Fibroblast of the conjunctiva (primary cell): ENCODE measurements at regions not wholly inside any gene's neighbourhood (a gene's known extent, or its start where the extent isn't known, plus 50 kb on each side); places are given as distances from the start of the nearest gene placed in this dataset.

Experiments
- DNase-seq: peaks from one replicate; pipeline ENCODE4 v3.0.0-alpha.2; 2010; ENCODE audit warnings: low read depth

DNA sequence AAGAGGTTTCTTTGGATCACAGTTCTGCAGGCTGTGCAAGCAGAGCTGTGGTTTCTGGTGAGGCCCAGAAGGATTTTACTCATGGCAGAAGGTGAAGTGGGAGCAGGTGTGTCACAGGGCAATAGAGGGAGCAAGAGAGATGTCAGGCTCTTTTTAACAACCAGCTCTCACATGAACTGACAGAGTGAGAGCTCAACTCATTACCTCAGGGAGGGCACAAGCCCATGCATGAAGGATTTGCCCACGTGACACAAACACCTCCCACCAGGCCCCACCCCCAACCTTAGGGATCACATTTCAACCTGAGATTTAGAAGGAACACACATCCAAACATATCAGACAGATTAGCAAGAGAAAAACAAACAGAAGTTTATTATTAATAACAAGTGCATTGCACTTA is 470.4 kb downstream of the GALC start:
- DNase-seq, result no peak

DNA sequence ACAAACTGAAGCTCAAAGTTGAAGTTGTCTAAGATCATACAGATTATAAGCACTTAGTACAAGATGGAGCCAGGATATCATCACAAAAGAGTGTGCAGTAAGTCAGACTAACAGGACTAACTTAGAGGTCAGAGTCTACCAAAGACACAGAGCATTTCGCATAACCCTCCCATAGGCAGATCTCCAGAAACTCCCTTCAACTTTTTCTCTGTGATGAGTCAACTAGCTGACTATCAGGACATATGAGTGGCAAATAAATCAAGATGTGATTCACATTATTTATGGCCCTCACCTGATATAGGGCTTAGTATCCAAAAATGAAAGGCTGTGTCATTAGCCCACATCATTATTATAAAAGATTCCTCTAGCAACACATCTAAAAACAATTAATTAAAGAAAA is 484.6 kb downstream of the GALC start:
- no peak for DNase-seq

DNA sequence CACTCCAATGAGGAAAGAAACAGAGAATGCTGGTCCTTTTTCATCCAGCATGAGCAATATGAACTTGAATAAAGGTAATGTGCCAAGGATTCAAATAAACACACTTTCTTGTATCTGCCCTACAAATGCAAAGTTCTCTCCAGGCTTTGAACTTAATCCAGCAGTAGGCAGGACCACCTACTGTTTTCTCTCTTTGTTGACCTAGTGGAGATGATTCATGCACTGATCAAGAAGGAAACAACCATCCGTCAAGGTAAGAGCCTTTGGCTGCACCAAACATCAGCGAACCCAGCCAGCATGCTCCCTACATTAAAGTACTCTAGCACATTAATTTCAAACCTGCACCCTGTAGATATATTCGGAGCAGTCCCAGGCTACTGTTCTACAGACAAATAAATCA is 489.3 kb downstream of the GALC start:
- no peak for DNase-seq

DNA sequence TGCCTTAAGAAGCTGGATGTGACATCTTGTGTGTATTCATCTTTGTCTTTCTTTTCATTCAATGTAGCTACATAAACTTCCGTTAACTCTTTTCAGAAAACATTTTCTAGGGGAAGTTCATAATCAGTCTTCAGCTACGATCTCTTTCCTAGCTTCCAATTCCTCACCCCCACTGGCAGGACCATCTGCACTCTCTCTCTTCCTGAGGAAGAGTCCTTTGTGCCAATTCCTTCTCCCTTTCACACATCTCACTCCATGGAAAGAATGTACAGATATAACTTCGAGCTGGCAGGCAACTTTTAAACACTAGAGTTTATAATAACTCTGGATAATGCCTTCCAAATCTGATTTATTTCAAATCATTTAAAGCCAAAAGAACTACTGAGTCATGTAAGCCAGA is 495.7 kb downstream of the GALC start:
- no peak for DNase-seq

DNA sequence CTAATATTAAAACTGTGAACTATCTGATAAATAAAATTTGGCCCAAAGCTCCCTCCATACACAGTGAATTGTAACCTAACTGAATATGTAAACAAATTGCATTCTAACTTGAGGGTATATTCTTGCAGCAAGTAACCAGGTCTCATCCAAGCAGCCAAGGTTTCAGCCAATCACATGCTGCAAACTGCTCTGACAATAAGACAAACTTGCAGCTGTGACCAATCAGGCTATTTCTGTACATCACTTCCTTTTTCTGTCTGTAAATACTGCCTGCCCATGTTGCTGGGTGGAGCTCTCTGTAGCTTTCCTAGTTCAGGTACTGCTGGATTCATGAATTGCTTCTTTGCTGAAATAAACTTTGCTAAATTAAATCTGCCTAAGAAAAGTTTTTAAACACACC is 499.0 kb downstream of the GALC start:
- no peak for DNase-seq

DNA sequence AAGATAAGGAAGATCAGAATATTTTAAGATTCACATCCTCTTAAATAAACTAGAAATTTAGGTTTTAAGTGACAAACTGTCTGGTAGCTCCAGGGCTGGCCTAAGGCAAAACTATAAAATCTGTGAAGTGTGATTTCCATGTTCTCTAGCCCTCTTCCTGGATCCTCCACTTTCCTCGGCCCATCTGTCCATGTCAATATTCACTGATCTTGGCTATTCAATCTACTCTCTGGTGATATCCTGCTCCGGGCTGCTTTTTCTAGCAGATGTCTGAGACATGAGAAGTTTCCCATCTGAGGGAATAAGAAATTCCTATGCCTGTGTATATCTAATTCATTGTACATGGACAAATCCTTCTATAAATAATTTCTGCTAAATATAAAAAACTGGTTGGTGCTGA is 500.4 kb downstream of the GALC start:
- no peak for DNase-seq

DNA sequence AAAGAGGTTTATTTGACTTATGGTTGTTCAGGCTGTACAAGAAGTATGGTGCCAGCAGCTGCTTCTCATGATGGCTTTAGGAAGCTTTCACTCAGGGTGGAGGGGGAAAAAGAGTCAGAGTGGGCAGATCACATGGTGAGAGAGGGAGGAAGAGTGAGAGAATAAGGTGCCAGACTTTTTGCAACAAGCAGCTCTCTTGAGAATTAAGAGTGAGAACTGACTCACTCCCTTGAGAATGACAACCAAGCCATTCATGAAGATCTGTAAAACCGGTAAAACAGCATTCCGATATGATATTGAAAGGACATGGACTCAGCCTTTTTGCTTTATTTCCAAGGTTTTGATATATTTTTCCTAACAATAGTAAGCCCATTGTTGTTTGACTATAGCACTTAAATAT is 501.2 kb downstream of the GALC start:
- DNase-seq, result no peak

DNA sequence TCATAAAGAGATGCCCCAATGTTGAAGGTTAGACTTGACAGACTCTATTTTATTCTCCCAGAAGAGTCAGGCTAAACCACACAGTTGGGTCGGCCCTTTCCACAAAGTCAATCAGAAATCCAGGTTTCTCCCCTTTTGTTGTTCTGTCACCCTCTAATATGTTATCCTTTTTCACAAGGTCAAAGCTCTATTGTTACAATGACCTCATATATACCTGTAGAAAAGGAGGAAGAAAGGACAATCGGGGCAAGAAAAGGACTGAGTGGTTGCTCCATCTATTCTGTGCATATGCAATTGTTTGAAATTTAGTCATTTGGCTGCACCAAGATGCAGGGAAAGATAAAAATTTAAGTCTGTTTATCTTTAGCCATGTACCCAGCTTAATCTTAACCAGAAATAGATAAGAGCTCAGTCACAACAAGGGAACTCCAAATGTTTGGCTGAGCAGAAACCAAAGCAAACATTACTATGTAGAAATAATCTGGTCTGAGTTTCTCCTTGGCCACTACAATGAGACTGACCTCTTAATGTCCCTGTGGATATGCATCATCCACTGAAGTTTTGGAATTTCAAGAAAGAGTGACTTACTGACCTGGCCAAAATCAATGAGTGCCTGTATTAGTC is 503.7 kb downstream of the GALC start:
- no peak for DNase-seq

DNA sequence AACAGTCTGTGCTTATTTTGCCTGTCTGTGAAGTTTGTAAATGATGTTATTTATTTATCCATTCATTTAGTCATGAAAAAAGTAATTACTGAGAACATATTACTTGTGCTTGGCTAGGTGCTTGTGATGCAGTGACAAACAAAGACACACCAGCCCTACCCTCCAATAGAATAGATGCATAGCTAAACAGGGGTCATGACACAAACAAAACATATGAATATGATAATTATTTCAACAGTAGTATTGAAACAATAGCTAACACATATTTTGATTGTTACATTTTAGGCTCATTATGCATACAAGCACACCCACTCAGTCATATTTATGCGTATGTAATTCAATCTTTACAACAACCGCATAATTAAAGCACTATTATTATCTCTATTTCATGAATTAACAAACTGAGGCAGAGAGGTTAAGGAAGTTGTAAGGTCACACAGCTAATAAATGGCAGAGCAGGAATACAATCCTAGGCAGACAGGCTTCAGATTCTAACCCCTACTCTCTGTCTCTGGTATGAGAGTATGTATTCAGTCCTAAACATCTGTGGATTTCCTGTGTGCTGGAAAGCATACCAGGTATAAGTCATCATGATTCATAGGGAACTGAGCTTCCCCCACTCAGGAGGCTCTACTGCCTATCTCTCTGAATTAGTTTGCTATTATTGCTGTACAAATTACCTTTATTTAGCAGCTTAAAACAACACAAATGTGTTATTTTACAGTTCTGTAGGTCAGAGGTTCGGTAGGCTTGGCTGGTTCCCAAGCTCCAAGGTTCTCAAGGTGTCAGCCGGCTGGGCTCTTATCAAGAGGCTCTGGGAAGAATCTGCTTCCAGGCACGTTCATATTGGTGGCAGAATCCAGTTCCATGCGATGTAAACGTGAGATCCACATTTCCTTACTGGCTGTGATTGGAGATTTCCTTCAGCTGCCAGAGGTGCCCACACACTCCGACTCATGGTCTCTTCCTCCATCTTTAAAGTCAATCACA is 509.4 kb downstream of the GALC start:
- peak; percentile 0 for DNase-seq

DNA sequence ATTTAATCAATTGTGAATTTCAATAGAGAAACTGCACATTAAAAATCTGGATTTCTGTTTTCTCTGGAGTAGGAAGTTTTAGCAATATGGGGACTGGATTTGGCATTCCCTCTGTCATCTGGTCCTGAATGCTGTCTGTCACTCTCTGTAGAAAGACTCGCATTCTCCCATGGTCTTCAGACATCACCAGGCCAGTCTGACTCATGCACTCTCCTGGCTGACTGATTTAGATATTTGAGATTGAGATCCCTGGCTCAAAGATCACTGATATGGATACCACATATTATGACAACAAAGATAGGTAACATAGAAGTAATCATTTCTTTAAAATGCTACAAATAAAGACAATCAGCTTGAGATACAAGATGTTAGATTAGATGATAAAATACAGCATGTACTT is 524.5 kb downstream of the GALC start:
- no peak for DNase-seq

DNA sequence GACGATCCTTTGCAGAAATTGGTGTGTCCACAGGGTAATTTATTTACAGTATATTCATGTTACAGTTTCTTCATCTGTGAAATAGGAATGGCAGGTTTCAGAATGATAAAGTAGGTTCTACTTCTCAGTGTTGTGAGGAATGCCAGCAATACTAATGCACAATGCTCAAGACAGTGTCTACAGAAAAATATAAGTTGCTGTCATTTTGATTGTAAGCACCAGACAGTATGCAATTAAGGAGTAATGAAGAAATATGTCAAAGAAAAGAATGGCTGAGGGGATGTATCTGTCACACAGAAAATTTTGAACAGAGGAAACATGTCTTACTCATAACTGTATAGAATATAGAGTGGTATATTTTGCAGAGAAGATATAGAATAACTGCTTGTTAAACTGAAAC is 525.4 kb downstream of the GALC start:
- DNase-seq, result no peak

DNA sequence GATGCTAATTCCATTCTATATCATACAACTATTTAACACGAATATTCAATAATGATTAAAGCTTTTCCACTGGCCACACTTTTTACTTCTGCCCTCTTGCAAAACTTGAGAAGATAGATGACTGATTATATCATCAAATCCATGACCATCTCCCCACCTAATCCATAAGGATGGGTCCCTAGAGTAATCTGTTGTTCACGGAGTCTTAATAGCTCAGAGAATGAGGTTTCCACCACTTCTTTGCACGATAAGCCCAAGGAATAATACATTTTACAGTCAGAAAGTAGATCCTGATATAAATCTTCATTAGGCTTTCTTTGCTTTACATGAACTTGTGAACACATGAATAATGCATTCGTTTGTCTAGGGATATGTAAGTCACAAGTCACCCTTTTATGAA is 527.2 kb downstream of the GALC start:
- no peak for DNase-seq

DNA sequence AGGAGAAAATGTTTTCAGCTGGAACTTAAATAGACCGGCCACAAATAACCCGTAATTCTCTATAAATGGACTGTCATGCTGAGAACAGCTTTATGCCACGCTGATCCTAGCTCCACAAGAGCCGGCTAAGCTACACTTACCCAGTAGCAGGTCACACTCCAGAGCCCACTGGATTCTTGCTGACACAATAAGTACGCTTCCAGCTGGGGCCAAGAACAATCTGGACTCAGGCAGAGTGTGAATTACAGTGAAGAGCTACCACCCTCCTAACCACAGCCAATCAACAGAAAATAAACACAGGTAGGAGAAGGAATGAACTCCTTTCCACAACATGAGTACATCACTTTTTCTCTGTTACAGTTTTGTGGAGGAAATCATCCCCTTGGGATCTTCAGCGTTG is 531.3 kb downstream of the GALC start:
- DNase-seq, result no peak

DNA sequence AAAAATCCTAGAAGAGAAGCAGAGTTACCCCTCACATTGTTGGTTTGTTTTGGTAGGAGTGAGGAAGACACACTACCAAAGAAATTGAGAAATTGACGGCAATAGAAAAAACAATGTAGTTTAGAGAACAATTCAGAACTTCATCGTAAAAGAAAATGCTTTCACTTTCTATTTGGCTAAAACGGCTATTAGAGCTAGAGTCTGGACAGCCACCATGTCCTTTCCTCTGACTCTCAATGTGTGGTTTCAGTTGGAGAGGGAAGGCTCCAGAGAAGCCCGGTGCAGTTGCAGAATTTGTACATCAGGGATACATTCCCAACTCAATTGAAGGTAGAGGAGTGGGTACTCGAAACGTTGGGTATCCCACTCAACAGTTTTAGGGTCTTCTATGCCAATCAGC is 535.3 kb downstream of the GALC start:
- DNase-seq, result no peak

DNA sequence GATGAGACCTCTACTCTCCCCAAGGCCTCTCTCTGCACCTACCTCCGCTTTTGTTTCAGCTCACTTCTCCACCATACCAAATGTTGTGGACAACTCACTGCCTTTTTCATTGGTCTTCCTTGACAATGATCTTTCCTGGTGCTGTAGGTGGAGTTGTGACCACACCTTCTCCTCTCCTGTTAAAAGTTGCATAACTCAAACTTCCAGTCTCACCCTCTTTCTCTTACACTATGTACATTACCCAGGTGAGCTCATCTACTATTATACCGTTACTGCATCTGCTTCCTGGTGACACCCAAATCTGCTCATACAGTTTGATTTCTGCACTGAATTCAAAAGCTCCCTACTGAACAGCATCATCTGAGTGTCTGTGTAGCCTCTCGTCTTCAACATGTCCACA is 542.8 kb downstream of the GALC start:
- no peak for DNase-seq

DNA sequence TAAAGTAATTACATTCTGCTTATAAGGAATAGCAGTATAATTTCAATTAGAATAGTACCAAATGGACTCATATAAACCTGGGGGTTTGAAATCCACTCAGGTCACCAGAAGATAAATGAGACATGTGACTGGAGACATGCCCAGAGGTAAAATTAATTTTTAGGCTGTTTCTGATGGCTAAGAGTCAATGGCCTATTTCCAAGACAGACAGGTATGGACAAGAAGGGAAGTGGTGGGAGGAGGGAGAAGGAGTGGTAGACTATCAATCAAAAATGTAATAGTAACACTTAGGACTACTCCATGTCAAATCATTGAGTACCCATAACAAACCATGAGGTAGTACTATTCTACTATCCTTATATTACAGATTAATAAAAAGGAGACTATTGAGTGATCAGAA is 544.0 kb downstream of the GALC start:
- DNase-seq, result no peak

DNA sequence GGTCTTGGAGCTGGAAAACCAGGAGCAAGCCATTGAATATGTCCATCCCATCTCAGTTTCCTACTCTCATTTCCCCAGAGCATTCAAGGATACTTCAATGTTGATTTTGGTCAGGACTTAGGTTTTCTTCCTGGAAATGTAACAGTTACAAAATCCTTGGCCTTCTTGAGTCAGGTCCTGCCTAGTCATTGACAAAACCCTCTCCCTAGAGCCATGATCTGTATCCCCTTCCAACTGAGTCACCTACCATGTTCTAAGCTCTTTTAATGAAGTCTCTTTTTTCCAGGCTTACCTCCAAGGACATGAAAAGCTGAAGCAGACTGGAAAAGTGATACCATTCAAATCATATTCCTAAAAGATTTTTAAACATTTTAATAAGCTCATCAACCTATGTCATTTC is 549.2 kb downstream of the GALC start:
- no peak for DNase-seq

DNA sequence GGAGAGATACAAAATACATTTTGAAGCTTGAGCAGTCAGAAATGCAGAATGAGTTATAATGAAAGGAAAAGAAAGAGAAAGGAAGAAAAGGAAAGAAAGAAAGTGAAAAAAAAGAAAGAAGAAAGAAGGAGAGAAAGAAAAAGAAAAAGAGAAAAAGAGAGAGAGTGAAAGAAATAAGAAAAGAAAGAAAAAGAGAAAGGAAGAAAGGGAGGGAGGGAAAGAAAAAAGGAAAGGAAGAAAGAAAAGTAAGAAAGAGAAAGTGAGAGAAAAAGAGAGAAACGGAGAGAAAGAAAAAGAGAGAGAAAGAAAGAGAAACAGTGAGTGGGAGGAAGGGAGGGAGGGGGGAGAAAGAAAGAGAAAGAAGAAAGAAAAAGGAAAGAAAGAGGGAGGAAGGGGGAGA is 549.9 kb downstream of the GALC start:
- DNase-seq, result no peak

DNA sequence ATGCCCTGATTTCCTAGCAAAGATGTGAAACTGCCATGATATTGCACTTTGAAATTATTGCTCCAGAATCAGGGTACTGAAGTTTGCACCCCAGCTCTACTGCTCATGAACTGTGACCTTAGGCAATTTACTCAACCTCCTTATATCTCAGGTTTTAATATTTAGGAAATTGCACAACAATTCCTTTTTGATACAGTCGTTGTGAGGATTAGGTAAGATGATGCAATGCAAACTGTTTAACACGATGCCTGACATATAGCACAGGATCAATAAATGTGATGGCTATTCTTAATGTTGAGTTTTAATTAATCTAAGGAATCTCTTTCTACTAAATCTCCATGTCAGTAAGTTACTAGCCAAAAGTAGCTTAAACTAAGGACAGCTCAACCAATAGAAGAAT is 555.8 kb downstream of the GALC start:
- DNase-seq, result no peak

DNA sequence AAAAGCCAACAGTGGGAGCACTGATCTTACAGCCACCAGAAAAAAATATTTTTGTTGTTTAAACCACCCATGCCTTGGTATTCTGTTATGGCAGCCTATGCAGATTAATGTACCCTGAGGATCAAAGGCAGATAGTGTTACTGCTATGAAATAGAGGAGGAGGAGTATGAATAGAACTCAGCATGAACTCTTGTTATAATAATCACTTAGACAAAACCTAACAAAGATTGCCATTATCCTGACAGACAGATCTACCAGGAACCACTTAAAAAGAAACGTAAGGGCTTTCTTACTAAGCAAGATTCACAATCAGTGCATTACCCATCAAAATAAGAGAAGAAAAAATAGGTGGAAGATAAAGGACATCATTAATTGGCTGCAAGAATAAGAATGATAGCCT is 558.3 kb downstream of the GALC start:
- no peak for DNase-seq

DNA sequence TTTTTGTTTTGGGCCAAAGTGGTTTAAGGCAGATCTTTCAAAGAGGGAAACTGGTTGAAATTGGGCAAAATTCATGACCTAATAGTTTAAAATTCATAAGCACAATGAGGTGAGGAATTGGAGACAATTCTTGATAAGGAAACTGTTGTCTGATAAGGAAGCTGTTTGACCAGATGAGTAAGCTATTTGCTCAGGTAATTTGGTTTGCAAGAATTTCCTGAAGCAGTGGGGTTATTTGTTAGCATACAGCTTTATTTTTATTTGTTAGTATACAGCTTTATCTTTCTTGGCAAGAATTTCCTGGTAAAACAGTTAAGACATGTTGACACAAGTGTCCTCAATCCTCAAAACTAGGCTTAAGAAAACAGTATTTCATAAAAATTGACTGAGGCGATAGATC is 559.0 kb downstream of the GALC start:
- DNase-seq, result no peak

DNA sequence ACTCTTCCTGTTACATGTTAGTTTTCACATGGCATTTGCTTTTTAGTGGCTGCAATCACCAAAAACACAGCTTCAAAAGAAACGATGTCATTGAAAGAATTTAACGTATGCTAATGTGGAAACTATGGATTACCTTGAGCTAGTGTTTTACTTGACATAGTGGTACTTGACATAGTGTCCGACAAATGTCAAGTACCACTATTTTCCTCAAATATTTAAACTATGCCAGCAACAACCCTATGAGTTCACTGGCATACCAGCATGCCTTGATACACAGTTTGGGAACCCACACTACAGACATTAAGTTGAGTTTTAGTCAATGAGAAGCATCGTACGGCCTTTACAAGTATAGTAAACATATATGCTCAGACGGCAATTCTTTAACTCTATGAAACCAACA is 560.3 kb downstream of the GALC start:
- DNase-seq, result no peak

DNA sequence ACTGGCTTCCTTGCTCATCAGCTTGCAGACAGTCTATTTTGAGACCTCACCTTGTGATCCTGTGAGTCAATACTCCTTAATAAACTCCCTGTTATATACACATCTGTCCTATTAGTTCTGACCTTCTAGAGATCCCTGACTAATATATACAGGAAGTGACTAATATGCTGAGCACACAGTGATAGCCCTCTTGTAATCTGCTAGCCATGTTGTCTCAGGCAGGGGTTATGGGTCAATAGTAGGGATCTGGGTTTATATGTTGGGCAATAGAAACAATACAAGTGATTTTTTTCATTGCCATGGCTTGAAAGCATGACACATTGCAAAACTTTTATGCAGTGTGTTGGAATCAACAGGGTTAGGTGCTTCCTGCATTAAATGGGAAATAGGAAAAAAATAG is 562.2 kb downstream of the GALC start:
- DNase-seq, result peak; percentile 10

DNA sequence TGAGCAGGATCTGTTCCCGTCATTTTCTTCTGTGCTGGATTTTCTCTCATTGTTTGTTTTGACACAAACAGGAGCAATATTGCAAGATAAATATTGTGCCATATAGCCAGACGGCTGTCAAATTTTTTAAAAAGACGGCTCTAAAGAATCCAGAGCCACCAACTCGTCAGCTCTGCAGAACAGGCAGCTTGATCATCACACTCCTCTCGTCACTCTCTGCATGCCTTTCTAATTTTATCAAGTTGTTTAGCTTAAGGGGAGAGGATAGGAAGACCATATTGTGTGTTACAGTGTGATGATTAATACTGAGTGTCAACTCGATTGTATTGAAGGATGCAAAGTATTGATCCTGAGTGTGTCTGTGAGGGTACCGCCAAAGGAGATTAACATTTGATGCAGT is 562.8 kb downstream of the GALC start:
- no peak for DNase-seq
